GM12873 (cell line): ENCODE measurements at regions not wholly inside any gene's neighbourhood (a gene's known extent, or its start where the extent isn't known, plus 50 kb on each side); places are given as distances from the start of the nearest gene placed in this dataset.

Source experiments
- CTCF ChIP-seq: IDR thresholded peaks from 2 replicates; pipeline ENCODE4 v1.5.1; 2012; ENCODE audit warnings: low read depth, mild to moderate bottlenecking, moderate library complexity, low read length, control low read depth; ENCODE audit not compliant: insufficient read depth; ENCODE audit errors: missing control alignments

GRCh38 chr3:117302428-117302827 is 592.8 kb downstream of the TUSC7 start:
- TF ChIP-seq CTCF: no peak

- no peak for TF ChIP-seq CTCF
Observed at GRCh38 chr3:117303443-117303842, 593.9 kb downstream of the TUSC7 start.

- TF ChIP-seq CTCF: no peak
Observed at GRCh38 chr3:117304681-117305080, 595.1 kb downstream of the TUSC7 start.

GRCh38 chr3:117305681-117306080 is 596.1 kb downstream of the TUSC7 start:
- TF ChIP-seq CTCF: no peak

GRCh38 chr3:117306299-117306698 is 596.7 kb downstream of the TUSC7 start:
- no peak for TF ChIP-seq CTCF

GRCh38 chr3:117308353-117308752 is 598.8 kb downstream of the TUSC7 start:
- no peak for TF ChIP-seq CTCF

- no peak for TF ChIP-seq CTCF
Observed at GRCh38 chr3:117308756-117309155, 599.2 kb downstream of the TUSC7 start.
